Endothelial cell (in vitro differentiated cells): ENCODE measurements at regions not wholly inside any gene's neighbourhood (a gene's known extent, or its start where the extent isn't known, plus 50 kb on each side); places are given as distances from the start of the nearest gene placed in this dataset.

Source experiments
- DNase-seq: peaks from one replicate; pipeline ENCODE4 v3.0.0; 2021; ENCODE audit warnings: low spot score
- H3K27ac Mint-ChIP-seq: one replicate; pipeline ENCODE4 v1.8.0; 2021; ENCODE audit warnings: mixed read lengths, inconsistent platforms; ENCODE audit not compliant: unreplicated experiment
- H3K27me3 Mint-ChIP-seq: one replicate; pipeline ENCODE4 v1.8.0; 2021; ENCODE audit warnings: mild to moderate bottlenecking, moderate library complexity, mixed read lengths, inconsistent platforms; ENCODE audit not compliant: unreplicated experiment
- H3K36me3 Mint-ChIP-seq: one replicate; pipeline ENCODE4 v1.8.0; 2021; ENCODE audit warnings: mild to moderate bottlenecking, low read depth, mixed read lengths, inconsistent platforms; ENCODE audit not compliant: unreplicated experiment
- H3K4me1 Mint-ChIP-seq: one replicate; pipeline ENCODE4 v1.8.0; 2021; ENCODE audit warnings: mild to moderate bottlenecking, mixed read lengths, inconsistent platforms; ENCODE audit not compliant: unreplicated experiment
- H3K4me3 Mint-ChIP-seq: one replicate; pipeline ENCODE4 v1.8.0; 2021; ENCODE audit warnings: mild to moderate bottlenecking, mixed read lengths, inconsistent platforms; ENCODE audit not compliant: unreplicated experiment
- H3K9me3 Mint-ChIP-seq: one replicate; pipeline ENCODE4 v1.8.0; 2021; ENCODE audit warnings: mixed read lengths, inconsistent platforms; ENCODE audit not compliant: unreplicated experiment
- TF ChIP-seq, protein P1 (sequence below): fragments of 200-600 bp; sonication (generic); IDR thresholded peaks from one replicate; pipeline ENCODE4 v1.5.0; 2021; ENCODE audit warnings: antibody characterized with exemption; ENCODE audit not compliant: unreplicated experiment

- TF ChIP-seq, protein P1, sequence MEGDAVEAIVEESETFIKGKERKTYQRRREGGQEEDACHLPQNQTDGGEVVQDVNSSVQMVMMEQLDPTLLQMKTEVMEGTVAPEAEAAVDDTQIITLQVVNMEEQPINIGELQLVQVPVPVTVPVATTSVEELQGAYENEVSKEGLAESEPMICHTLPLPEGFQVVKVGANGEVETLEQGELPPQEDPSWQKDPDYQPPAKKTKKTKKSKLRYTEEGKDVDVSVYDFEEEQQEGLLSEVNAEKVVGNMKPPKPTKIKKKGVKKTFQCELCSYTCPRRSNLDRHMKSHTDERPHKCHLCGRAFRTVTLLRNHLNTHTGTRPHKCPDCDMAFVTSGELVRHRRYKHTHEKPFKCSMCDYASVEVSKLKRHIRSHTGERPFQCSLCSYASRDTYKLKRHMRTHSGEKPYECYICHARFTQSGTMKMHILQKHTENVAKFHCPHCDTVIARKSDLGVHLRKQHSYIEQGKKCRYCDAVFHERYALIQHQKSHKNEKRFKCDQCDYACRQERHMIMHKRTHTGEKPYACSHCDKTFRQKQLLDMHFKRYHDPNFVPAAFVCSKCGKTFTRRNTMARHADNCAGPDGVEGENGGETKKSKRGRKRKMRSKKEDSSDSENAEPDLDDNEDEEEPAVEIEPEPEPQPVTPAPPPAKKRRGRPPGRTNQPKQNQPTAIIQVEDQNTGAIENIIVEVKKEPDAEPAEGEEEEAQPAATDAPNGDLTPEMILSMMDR: no peak
- no peaks in the 10 kb centered on the region for H3K4me1 Mint-ChIP-seq
- no peaks in the 10 kb centered on the region for H3K36me3 Mint-ChIP-seq
- H3K27ac Mint-ChIP-seq: no peak overlapping the region
- no peaks in the 10 kb centered on the region for H3K9me3 Mint-ChIP-seq
- H3K27me3 Mint-ChIP-seq: no peaks in the 10 kb centered on the region
- no peak for DNase-seq
- H3K4me3 Mint-ChIP-seq: no peak overlapping the region
These were observed 151.1 kb downstream of the ACTR3B start for GRCh38 chr7:152910545-152911225.

DNA sequence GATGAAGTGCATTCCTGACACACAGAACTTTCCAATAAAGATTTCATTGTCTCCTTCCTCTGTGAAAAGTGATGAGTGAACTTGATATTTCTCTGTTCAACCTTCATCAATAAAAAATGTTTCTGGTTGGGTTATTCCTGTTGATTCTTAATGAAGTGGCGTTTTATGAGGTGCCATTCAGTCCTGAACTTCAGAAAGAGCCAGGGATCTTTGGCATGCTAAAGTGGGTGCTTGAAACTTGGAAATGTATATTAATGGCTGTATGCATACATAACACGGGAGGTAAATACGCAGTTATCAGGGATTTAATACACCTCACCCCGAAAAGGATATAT lies 151.6 kb downstream of the ACTR3B start:
- no peaks in the 10 kb centered on the region for H3K27me3 Mint-ChIP-seq
- DNase-seq: no peak
- no peaks in the 10 kb centered on the region for H3K36me3 Mint-ChIP-seq
- TF ChIP-seq, protein P1: no peak
- H3K4me3 Mint-ChIP-seq: no peak overlapping the region
- H3K27ac Mint-ChIP-seq: no peak overlapping the region
- no peaks in the 10 kb centered on the region for H3K4me1 Mint-ChIP-seq
- no peaks in the 10 kb centered on the region for H3K9me3 Mint-ChIP-seq

DNA sequence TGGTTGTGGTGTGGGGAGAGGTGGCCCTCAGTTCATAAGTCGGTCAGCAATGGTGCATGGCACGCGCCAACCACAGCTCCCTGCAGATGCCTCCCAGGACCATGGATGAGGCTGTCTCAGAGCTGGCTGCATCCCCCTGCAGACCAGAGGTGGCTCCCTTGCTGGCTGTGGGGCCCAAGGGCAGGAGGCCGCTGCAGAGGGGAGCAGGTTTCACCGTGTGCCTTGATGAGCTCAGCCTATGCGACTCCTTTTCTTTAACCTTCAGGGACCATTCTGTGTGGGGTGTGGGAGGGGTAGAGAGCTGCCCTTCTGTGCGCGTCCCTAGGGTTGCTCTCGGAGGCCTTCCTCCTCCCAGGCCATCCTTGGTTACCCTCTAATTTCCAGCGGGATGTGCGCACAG lies 152.4 kb downstream of the ACTR3B start:
- Mint-ChIP-seq H3K27ac (no peak overlapping the region), H3K36me3 (no peaks in the 10 kb centered on the region), H3K4me3 (no peak overlapping the region), H3K4me1 (no peaks in the 10 kb centered on the region), H3K27me3 (no peaks in the 10 kb centered on the region), H3K9me3 (no peaks in the 10 kb centered on the region)
- TF ChIP-seq, protein P1: no peak
- DNase-seq: no peak

- H3K36me3 Mint-ChIP-seq: no peaks in the 10 kb centered on the region
These were observed 153.0 kb downstream of the ACTR3B start for GRCh38 chr7:152912511-152912910.

DNA sequence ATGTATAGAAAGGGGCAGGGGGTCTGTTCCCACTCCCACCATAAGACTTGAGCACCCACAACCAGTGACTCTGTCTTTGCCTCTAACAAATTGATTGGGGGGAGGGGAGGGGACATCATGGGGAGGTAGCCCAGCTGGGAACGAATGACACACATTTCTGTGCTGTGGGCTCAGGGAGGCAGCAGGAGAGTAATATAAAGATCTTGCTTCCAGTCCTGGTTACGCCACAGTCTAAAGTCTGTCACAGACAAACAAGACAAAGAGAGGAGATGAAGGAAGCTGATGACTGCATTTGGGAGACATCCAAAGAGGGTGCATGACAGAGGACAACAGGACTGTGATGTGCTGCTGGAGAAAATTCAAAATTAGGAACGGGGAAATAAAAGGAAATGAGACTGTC lies 153.9 kb downstream of the ACTR3B start:
- Mint-ChIP-seq H3K9me3 (no peaks in the 10 kb centered on the region), H3K4me1 (no peaks in the 10 kb centered on the region), H3K27ac (no peak overlapping the region), H3K27me3 (no peaks in the 10 kb centered on the region), H3K4me3 (no peak overlapping the region), H3K36me3 (no peaks in the 10 kb centered on the region)
- DNase-seq: no peak
- TF ChIP-seq, protein P1: no peak

More at GRCh38 chr7:152912511-152912910, 153.0 kb downstream of the ACTR3B start:
- Mint-ChIP-seq H3K4me1 (no peaks in the 10 kb centered on the region), H3K27ac (no peak overlapping the region), H3K27me3 (no peaks in the 10 kb centered on the region), H3K9me3 (no peaks in the 10 kb centered on the region), H3K4me3 (no peak overlapping the region)
- no peak for DNase-seq
- TF ChIP-seq, protein P1: no peak
